ENCODE measurements at regions not wholly inside any gene's neighbourhood (a gene's known extent, or its start where the extent isn't known, plus 50 kb on each side); places are given as distances from the start of the nearest gene placed in this dataset.

DNA sequence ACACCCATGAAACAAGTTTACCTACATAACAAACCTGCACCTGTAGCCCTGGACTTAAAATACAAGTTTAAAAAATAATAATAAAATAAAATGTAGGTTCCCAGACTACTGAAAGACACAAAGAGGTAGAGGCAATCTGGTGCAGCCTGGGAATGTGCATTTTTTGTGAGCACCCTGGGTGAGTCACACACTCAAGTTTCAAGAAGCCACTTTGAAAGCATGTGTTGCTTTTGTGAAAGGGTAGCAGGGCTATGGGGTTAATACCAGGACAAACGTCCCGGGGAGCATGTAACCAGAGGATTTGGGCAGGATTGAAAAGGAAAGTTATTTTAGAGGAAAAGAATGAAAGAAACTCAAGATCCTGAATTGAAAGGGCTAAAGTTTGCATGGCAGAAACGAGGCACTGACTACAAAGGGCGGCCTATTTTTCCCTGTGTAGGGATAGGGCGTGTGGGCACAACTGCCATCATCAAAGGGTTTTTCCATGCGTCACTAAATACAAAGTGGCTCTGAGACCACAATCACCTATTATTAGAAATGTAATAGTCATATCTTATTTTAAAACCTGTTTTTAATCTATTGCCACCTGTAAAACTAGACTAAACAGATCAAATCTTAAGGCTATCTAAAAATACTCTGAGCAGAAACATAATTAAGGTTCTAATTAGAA is 314.9 kb downstream of the COG6 start:
- TF ChIP-seq, protein P1, sequence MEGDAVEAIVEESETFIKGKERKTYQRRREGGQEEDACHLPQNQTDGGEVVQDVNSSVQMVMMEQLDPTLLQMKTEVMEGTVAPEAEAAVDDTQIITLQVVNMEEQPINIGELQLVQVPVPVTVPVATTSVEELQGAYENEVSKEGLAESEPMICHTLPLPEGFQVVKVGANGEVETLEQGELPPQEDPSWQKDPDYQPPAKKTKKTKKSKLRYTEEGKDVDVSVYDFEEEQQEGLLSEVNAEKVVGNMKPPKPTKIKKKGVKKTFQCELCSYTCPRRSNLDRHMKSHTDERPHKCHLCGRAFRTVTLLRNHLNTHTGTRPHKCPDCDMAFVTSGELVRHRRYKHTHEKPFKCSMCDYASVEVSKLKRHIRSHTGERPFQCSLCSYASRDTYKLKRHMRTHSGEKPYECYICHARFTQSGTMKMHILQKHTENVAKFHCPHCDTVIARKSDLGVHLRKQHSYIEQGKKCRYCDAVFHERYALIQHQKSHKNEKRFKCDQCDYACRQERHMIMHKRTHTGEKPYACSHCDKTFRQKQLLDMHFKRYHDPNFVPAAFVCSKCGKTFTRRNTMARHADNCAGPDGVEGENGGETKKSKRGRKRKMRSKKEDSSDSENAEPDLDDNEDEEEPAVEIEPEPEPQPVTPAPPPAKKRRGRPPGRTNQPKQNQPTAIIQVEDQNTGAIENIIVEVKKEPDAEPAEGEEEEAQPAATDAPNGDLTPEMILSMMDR (IDR thresholded peaks at IDR 0.05; ENCODE audit: partially characterized antibody, unreplicated experiment): no peak

GRCh38 chr13:39971526-39971925 is 316.1 kb downstream of the COG6 start:
- Mint-ChIP-seq H3K4me1 (ENCODE audit: low read depth, unreplicated experiment) (no peaks in the 10 kb centered on the region), H3K9me3 (ENCODE audit: unreplicated experiment) (no peaks in the 10 kb centered on the region)

More for the DNA sequence above, 314.9 kb downstream of the COG6 start:
- Mint-ChIP-seq H3K36me3 (ENCODE audit: unreplicated experiment) (no peaks in the 10 kb centered on the region), H3K4me3 (ENCODE audit: unreplicated experiment) (no peak overlapping the region), H3K27ac (ENCODE audit: unreplicated experiment) (no peak overlapping the region), H3K4me1 (ENCODE audit: low read depth, unreplicated experiment) (no peaks in the 10 kb centered on the region), H3K27me3 (ENCODE audit: unreplicated experiment) (peaks cover 2% of the 10 kb centered on the region), H3K9me3 (ENCODE audit: unreplicated experiment) (no peaks in the 10 kb centered on the region)
- no peak for DNase-seq

GRCh38 chr13:39976481-39976880 is 321.0 kb downstream of the COG6 start:
- DNase-seq: no peak
- no peak overlapping the region for H3K4me3 Mint-ChIP-seq (ENCODE audit: unreplicated experiment)
- H3K27ac Mint-ChIP-seq (ENCODE audit: unreplicated experiment): no peak overlapping the region
- H3K4me1 Mint-ChIP-seq (ENCODE audit: low read depth, unreplicated experiment): no peaks in the 10 kb centered on the region
- H3K27me3 Mint-ChIP-seq (ENCODE audit: unreplicated experiment): no peaks in the 10 kb centered on the region
- no peaks in the 10 kb centered on the region for H3K36me3 Mint-ChIP-seq (ENCODE audit: unreplicated experiment)
- TF ChIP-seq, protein P1 (IDR thresholded peaks at IDR 0.05; ENCODE audit: partially characterized antibody, unreplicated experiment): no peak
- no peaks in the 10 kb centered on the region for H3K9me3 Mint-ChIP-seq (ENCODE audit: unreplicated experiment)

More at GRCh38 chr13:39971526-39971925, 316.1 kb downstream of the COG6 start:
- no peak overlapping the region for H3K27ac Mint-ChIP-seq (ENCODE audit: unreplicated experiment)
- H3K4me3 Mint-ChIP-seq (ENCODE audit: unreplicated experiment): no peak overlapping the region
- no peaks in the 10 kb centered on the region for H3K36me3 Mint-ChIP-seq (ENCODE audit: unreplicated experiment)
- DNase-seq: no peak
- peaks cover 2% of the 10 kb centered on the region for H3K27me3 Mint-ChIP-seq (ENCODE audit: unreplicated experiment)
- TF ChIP-seq, protein P1 (IDR thresholded peaks at IDR 0.05; ENCODE audit: partially characterized antibody, unreplicated experiment): no peak

DNA sequence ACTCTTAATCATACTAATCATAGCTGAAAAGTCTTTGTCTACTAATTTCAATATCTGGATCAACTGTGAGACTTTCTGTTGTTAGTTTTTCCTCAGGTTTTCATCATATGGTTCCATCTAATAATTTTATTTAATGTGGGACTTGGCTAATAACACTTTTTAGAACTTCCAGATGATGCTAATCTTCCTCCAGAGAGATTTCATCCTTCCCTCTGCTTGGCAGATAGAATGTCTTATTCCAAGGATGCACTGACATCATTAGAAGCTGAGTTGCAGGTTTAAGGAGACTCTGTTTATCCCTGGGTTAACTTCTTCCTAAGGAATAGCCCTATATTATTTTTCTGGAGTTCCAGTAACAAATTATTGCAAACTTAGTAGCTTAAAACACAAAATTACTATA is 325.6 kb downstream of the COG6 start:
- Mint-ChIP-seq H3K27me3 (ENCODE audit: unreplicated experiment) (peaks cover 4% of the 10 kb centered on the region), H3K4me3 (ENCODE audit: unreplicated experiment) (no peak overlapping the region), H3K9me3 (ENCODE audit: unreplicated experiment) (no peaks in the 10 kb centered on the region), H3K36me3 (ENCODE audit: unreplicated experiment) (no peaks in the 10 kb centered on the region), H3K4me1 (ENCODE audit: low read depth, unreplicated experiment) (no peaks in the 10 kb centered on the region), H3K27ac (ENCODE audit: unreplicated experiment) (no peak overlapping the region)
- TF ChIP-seq, protein P1 (IDR thresholded peaks at IDR 0.05; ENCODE audit: partially characterized antibody, unreplicated experiment): no peak
- no peak for DNase-seq

- Mint-ChIP-seq H3K27me3 (ENCODE audit: unreplicated experiment) (peaks cover 4% of the 10 kb centered on the region), H3K27ac (ENCODE audit: unreplicated experiment) (no peak overlapping the region), H3K4me3 (ENCODE audit: unreplicated experiment) (no peak overlapping the region)
These were observed 327.3 kb downstream of the COG6 start for GRCh38 chr13:39982745-39983144.

More at GRCh38 chr13:39982745-39983144, 327.3 kb downstream of the COG6 start:
- Mint-ChIP-seq H3K9me3 (ENCODE audit: unreplicated experiment) (no peaks in the 10 kb centered on the region), H3K4me1 (ENCODE audit: low read depth, unreplicated experiment) (no peaks in the 10 kb centered on the region), H3K36me3 (ENCODE audit: unreplicated experiment) (no peaks in the 10 kb centered on the region)
- no peak for DNase-seq
- TF ChIP-seq, protein P1 (IDR thresholded peaks at IDR 0.05; ENCODE audit: partially characterized antibody, unreplicated experiment): no peak

Data from glutamatergic neuron (in vitro differentiated cells).